ENCODE measurements at regions not wholly inside any gene's neighbourhood (a gene's known extent, or its start where the extent isn't known, plus 50 kb on each side); places are given as distances from the start of the nearest gene placed in this dataset.

DNA sequence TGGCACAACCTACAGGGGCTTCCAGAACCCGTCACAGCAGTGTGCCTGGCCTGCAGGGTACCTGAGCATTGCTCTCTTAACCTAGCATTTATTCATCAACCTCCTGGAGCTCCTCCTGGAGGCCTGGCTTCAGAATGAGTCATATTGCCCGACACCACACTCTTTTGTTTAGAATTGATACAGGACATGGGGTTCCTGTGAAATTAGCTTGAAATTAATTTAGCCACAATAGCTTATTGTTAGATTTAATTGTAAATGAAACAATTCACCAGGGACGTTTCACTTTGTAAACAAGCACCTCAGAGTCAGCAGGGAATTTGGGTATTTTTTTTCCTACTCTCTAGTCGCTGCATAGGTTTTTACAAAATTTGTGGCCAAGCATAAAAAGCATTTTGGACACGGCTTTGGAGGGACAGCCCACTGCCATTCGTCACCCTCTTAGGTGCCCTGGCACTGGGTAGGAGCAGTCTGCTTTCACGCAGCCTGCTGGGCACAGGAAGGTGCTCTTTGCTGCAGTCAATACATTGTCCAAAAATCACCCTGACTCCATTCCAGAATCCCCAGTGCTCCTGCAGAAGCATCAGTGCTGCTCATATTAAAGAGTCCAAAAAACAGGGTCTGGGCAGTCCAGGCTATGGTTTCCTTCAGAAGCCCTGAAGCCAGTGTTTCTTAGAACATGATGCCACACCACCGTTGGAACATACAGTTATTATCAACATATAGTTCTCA is 60.8 kb upstream of the MEF2A start:
- peaks cover 0 to 2% (median 0%) of the 10 kb centered on the region in 7 donors for H3K9me3 Mint-ChIP-seq
- peak in 2 of 3 donors; percentile 30 to 41 for DNase-seq
- Histone ChIP-seq H3K4me2 (replicated peaks; ENCODE audit: extremely low read depth, low read length, poor library complexity, severe bottlenecking) (no peak overlapping the region), H3K27ac (ENCODE audit: low read depth in 1 of 2, low read length in 2 of 2) (peak overlapping the region; percentile 51 to 72), H2AFZ (ENCODE audit: insufficient read depth, low read depth, low read length, poor library complexity, severe bottlenecking) (no peak overlapping the region), H4K20me1 (ENCODE audit: insufficient read depth, low read length) (no peaks in the 10 kb centered on the region), H3K4me1 (ENCODE audit: control insufficient read depth in 1 of 2, insufficient read depth in 2 of 2, low read length in 2 of 2) (peaks cover 87 to 97% of the 10 kb centered on the region in 2 donors), H3K36me3 (replicated peaks in 1 of 2; ENCODE audit: control insufficient read depth in 1 of 2, insufficient read depth in 2 of 2, low read length in 2 of 2) (no peaks in the 10 kb centered on the region), H3K4me3 (replicated peaks in 1 of 3; ENCODE audit: low read depth in 2 of 3, low read length in 3 of 3) (no peak overlapping the region), H3K79me2 (ENCODE audit: insufficient read depth, low read length) (peaks cover 40% of the 10 kb centered on the region), H3K27me3 (ENCODE audit: control insufficient read depth in 2 of 2, insufficient read depth in 2 of 2, low read length in 2 of 2) (no peaks in the 10 kb centered on the region), H3K9me3 (replicated peaks in 1 of 2; ENCODE audit: control insufficient read depth in 1 of 2, insufficient read depth in 1 of 2, low read length in 2 of 2) (no peaks in the 10 kb centered on the region), H3K9ac (ENCODE audit: insufficient read depth, low read length, poor library complexity, severe bottlenecking) (no peak overlapping the region)
- peaks cover 0 to 6% (median 0%) of the 10 kb centered on the region in 3 donors for H3K27me3 Mint-ChIP-seq (ENCODE audit: low read depth in 3 of 3)
- H3K4me3 Mint-ChIP-seq: no peak overlapping the region
- peak overlapping the region; percentile 63 to 95 (median 86) for H3K27ac Mint-ChIP-seq
- WGBS (ENCODE audit: insufficient coverage): 90% methylated on average over 5 of the region's 8 CpGs
- peaks cover 6 to 8% of the 10 kb centered on the region in 2 donors for H3K36me3 Mint-ChIP-seq
- peaks cover 97% of the 10 kb centered on the region for H3K4me1 Mint-ChIP-seq
- TF ChIP-seq, protein P1, sequence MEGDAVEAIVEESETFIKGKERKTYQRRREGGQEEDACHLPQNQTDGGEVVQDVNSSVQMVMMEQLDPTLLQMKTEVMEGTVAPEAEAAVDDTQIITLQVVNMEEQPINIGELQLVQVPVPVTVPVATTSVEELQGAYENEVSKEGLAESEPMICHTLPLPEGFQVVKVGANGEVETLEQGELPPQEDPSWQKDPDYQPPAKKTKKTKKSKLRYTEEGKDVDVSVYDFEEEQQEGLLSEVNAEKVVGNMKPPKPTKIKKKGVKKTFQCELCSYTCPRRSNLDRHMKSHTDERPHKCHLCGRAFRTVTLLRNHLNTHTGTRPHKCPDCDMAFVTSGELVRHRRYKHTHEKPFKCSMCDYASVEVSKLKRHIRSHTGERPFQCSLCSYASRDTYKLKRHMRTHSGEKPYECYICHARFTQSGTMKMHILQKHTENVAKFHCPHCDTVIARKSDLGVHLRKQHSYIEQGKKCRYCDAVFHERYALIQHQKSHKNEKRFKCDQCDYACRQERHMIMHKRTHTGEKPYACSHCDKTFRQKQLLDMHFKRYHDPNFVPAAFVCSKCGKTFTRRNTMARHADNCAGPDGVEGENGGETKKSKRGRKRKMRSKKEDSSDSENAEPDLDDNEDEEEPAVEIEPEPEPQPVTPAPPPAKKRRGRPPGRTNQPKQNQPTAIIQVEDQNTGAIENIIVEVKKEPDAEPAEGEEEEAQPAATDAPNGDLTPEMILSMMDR (IDR thresholded peaks at IDR 0.05): no peak
- intact Hi-C loops (cut with micrococcal nuclease): loop anchor here in 1 of 2 donors (5.0 to 10.0 kb wide), 3 partner anchors 50 to 110 kb away; partner anchors contain the start of gene MEF2A

DNA sequence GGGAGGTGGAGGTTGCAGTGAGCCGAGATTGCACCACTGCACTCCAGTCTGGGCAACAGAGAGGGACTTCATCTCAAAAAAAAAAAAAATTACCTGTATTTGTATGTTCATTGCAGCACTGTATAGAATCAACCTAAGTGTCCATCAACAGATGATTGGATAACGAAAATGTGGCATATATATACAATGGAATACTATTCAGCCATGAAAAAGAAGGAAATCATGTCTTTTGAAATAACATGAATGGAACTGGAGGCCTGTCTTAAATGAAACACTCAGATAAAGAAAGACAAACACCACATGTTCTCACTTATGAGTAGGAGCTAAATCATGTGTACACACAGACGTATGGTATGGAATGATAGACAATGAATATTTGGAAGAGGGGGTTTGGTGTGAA is 59.4 kb upstream of the MEF2A start:
- H4K20me1 ChIP-seq (ENCODE audit: insufficient read depth, low read length): no peaks in the 10 kb centered on the region
- no peak overlapping the region for H3K27ac ChIP-seq (ENCODE audit: low read depth in 1 of 2, low read length in 2 of 2)
- TF ChIP-seq, protein P1 (IDR thresholded peaks at IDR 0.05): no peak
- no peak for DNase-seq
- H3K9ac ChIP-seq (ENCODE audit: insufficient read depth, low read length, poor library complexity, severe bottlenecking): no peak overlapping the region
- peaks cover 6 to 8% of the 10 kb centered on the region in 2 donors for H3K36me3 Mint-ChIP-seq
- peaks cover 38% of the 10 kb centered on the region for H3K79me2 ChIP-seq (ENCODE audit: insufficient read depth, low read length)
- no peak overlapping the region for H3K4me2 ChIP-seq (replicated peaks; ENCODE audit: extremely low read depth, low read length, poor library complexity, severe bottlenecking)
- no peaks in the 10 kb centered on the region for H3K36me3 ChIP-seq (replicated peaks in 1 of 2; ENCODE audit: control insufficient read depth in 1 of 2, insufficient read depth in 2 of 2, low read length in 2 of 2)
- no peak overlapping the region for H3K4me3 ChIP-seq (replicated peaks in 1 of 3; ENCODE audit: low read depth in 2 of 3, low read length in 3 of 3)
- H3K27ac Mint-ChIP-seq: no peak overlapping the region
- no CpG with 5 or more reads among the region's 3 CpGs for WGBS (ENCODE audit: insufficient coverage)
- H3K4me1 ChIP-seq (ENCODE audit: control insufficient read depth in 1 of 2, insufficient read depth in 2 of 2, low read length in 2 of 2): peaks cover 87 to 97% of the 10 kb centered on the region in 2 donors
- intact Hi-C loops (cut with micrococcal nuclease): loop anchor here in 1 of 2 donors (10.0 kb wide), 2 partner anchors 52 to 108 kb away; no protein-coding TSS in a partner anchor
- H2AFZ ChIP-seq (ENCODE audit: insufficient read depth, low read depth, low read length, poor library complexity, severe bottlenecking): no peak overlapping the region
- no peaks in the 10 kb centered on the region for H3K9me3 ChIP-seq (replicated peaks in 1 of 2; ENCODE audit: control insufficient read depth in 1 of 2, insufficient read depth in 1 of 2, low read length in 2 of 2)
- H3K27me3 ChIP-seq (ENCODE audit: control insufficient read depth in 2 of 2, insufficient read depth in 2 of 2, low read length in 2 of 2): no peaks in the 10 kb centered on the region
- peaks cover 0 to 2% (median 0%) of the 10 kb centered on the region in 7 donors for H3K9me3 Mint-ChIP-seq
- peaks cover 95% of the 10 kb centered on the region for H3K4me1 Mint-ChIP-seq
- no peak overlapping the region for H3K4me3 Mint-ChIP-seq
- peaks cover 0 to 6% (median 0%) of the 10 kb centered on the region in 3 donors for H3K27me3 Mint-ChIP-seq (ENCODE audit: low read depth in 3 of 3)
